Heart left ventricle (tissue), 13 donors: ENCODE measurements at regions not wholly inside any gene's neighbourhood (a gene's known extent, or its start where the extent isn't known, plus 50 kb on each side); places are given as distances from the start of the nearest gene placed in this dataset.

Experiments
- CTCF ChIP-seq, 12 donors: fragments of 200-600 bp; sonication (generic) in 4 of 12; IDR thresholded peaks; one replicate each; pipeline versions ENCODE4 v1.5.0 to v1.8.0; 2018 to 2022; ENCODE audit warnings: antibody characterized with exemption in 12 of 12, mild to moderate bottlenecking in 5 of 12
- POLR2A ChIP-seq, 2 donors: fragments of 450-650 bp; IDR thresholded peaks; one replicate each; pipeline ENCODE4 v1.6.1; 2017; ENCODE audit warnings: antibody characterized with exemption in 2 of 2, mild to moderate bottlenecking in 2 of 2, moderate library complexity in 2 of 2
- donor health status: ischemic (EF 13 %, LVEDD 7.1; RV severe dilation, severe dysfunction).
- donor health status: DM: no; HTN: yes; CAD: no.
- donor health status: DM: no; HTN: no; CAD: no.
- donor health status: ischemic (EF 25% LVEDD 6.9; RV normal size, moderate dysfunction).
- donor health status: ischemic (EF 25% LVEDD 5.7; RV mildly dilated, moderate dysfunction).
- donor health status: ischemic (EF 35%, LVEDD 5.7; RV mildly dilated, moderate dysfunction).
- donor health status: nonischemic (EF 11% LVEDD 7.7; RV severe dilation, severe dysfunction).
- donor health status: DM: yes; HTN: yes; CAD: no.
- donor health status: PGD.
- donor health status: ischemic (EF 29% LVEDD 5.4; RV normal size, mild dysfunction).
- donor health status: nonischemic (EF 23%, LVEDD 6.1; RV moderate dilation, normal function).

GRCh38 chr11:26109658-26110368, 222.1 kb upstream of the ANO3 start:
- TF ChIP-seq CTCF (IDR thresholded peaks at IDR 0.05), result no peak
- no peak for TF ChIP-seq POLR2A (IDR thresholded peaks at IDR 0.05)
